Ishikawa (cell line): ENCODE measurements at regions not wholly inside any gene's neighbourhood (a gene's known extent, or its start where the extent isn't known, plus 50 kb on each side); places are given as distances from the start of the nearest gene placed in this dataset.

Source experiments
- CEBPB ChIP-seq: IDR thresholded peaks from 2 replicates; pipeline ENCODE4 v1.6.1; 2012
- CREB1 ChIP-seq: IDR thresholded peaks from 2 replicates; pipeline ENCODE4 v1.6.1; 2012; ENCODE audit warnings: low read depth
- EGR1 ChIP-seq: IDR thresholded peaks from 2 replicates; pipeline ENCODE4 v1.6.1; 2012
- EP300 ChIP-seq: IDR thresholded peaks from 2 replicates; pipeline ENCODE4 v1.6.1; 2012; ENCODE audit warnings: borderline replicate concordance
- FOXM1 ChIP-seq: IDR thresholded peaks from 2 replicates; pipeline ENCODE4 v1.6.1; 2012; ENCODE audit warnings: low read depth, borderline replicate concordance
- NFIC ChIP-seq: IDR thresholded peaks from 2 replicates; pipeline ENCODE4 v1.6.1; 2012
- RAD21 ChIP-seq: IDR thresholded peaks from 2 replicates; pipeline ENCODE4 v1.6.1; 2012; ENCODE audit warnings: low read depth
- REST ChIP-seq: IDR thresholded peaks from 2 replicates; pipeline ENCODE4 v1.6.1; 2012; ENCODE audit warnings: low read depth, mild to moderate bottlenecking
- TAF1 ChIP-seq: IDR thresholded peaks from 2 replicates; pipeline ENCODE4 v1.6.1; 2012; ENCODE audit warnings: low read depth, mild to moderate bottlenecking
- TCF12 ChIP-seq: IDR thresholded peaks from 2 replicates; pipeline ENCODE4 v1.6.1; 2012; ENCODE audit warnings: low read depth
- TEAD4 ChIP-seq: IDR thresholded peaks from 2 replicates; pipeline ENCODE4 v1.6.1; 2012
- YY1 ChIP-seq: IDR thresholded peaks from 2 replicates; pipeline ENCODE4 v1.6.1; 2012; ENCODE audit warnings: low read depth
- ZBTB7A ChIP-seq: IDR thresholded peaks from 2 replicates; pipeline ENCODE4 v1.6.1; 2012; ENCODE audit warnings: low read depth
- TF ChIP-seq, protein P1 (sequence below): IDR thresholded peaks from 2 replicates; pipeline ENCODE4 v1.6.1; 2012
- TF ChIP-seq, protein P2 (sequence below): IDR thresholded peaks from 2 replicates; pipeline ENCODE4 v1.6.1; 2012

DNA sequence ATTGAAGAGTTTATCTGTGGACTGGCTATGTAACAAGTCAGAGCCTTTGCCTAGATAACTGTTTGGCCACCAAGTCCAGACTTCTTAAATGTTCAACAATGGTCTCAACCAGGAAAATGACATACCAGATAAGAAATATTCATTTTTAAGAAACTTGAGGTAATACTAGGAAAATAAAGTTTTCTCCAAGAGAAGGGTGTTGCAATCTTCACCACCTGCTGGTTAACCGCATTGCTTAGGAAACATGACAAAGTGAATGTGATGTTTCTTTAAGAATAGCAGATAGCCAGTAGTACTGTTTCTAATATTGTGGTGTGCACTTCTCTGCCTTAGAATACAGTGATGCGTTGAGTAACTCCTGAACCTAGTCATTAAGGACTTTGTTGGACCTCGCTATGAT is 321.5 kb upstream of the CADM2 start:
- no peak for TF ChIP-seq FOXM1
- TF ChIP-seq CEBPB = 0 out of 2 replicates have a peak, but pooled peaks have one; percentile 21

GRCh38 chr3:84666468-84666867 is 292.3 kb upstream of the CADM2 start:
- no peak for TF ChIP-seq TCF12
- TF ChIP-seq EGR1 = no peak
- TF ChIP-seq YY1 = no peak

GRCh38 chr3:84679211-84679610 is 279.6 kb upstream of the CADM2 start:
- TF ChIP-seq CEBPB (no peak), NFIC (no peak), RAD21 (no peak), TEAD4 (no peak), EGR1 (no peak), EP300 (no peak), TCF12 (no peak), YY1 (no peak), ZBTB7A (no peak), REST (no peak)
- TF ChIP-seq, protein P1, sequence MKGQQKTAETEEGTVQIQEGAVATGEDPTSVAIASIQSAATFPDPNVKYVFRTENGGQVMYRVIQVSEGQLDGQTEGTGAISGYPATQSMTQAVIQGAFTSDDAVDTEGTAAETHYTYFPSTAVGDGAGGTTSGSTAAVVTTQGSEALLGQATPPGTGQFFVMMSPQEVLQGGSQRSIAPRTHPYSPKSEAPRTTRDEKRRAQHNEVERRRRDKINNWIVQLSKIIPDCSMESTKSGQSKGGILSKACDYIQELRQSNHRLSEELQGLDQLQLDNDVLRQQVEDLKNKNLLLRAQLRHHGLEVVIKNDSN = no peak
- TF ChIP-seq, protein P2, sequence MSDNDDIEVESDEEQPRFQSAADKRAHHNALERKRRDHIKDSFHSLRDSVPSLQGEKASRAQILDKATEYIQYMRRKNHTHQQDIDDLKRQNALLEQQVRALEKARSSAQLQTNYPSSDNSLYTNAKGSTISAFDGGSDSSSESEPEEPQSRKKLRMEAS = no peak

DNA sequence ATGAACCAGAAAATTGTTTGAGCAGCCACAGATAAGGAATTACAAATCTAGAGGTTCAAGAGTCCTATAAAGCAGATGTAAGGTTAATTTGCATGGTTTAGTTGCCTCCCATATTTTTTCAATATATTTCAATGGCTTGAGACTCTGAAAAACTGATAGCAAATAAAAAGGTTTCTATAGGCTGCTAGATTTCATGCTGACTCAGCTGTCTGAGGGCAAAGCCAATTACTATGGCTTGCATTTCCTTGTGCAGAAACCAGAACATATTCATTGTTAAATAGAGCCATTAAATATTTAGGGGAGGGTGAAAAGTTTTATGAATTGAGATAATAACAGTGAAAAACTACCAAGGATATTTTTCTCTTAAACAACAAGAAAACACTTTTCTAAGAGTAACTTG is 278.1 kb upstream of the CADM2 start:
- no peak for TF ChIP-seq EP300

GRCh38 chr3:84683493-84683892 is 275.3 kb upstream of the CADM2 start:
- TF ChIP-seq, protein P1 = no peak
- TF ChIP-seq EGR1 (no peak), TEAD4 (no peak), EP300 (no peak), TCF12 (no peak), REST (no peak), YY1 (no peak), TAF1 (no peak), RAD21 (no peak), NFIC (no peak), CEBPB (no peak), CREB1 (no peak), ZBTB7A (no peak), FOXM1 (no peak)
- TF ChIP-seq, protein P2 = no peak

DNA sequence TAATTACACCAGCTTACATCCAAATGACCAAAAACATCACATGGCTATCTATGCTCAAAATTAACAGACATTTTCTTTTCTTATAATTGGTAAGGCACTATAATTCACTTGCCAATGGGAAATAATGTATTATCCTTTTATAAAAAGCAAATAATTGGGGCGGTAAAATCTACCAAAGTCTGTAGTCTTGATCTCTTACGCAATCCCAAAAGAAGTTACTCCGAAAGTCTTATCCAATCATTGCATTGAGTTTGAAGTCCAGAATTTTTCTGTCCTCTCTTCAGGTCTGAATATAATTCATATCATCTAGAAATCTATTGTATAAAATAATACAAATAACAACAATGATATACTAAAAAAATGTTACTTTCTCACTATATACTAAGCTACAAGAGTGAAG is 273.3 kb upstream of the CADM2 start:
- no peak for TF ChIP-seq CEBPB
- TF ChIP-seq, protein P1 = no peak
- no peak for TF ChIP-seq YY1
- no peak for TF ChIP-seq EP300
- TF ChIP-seq CREB1 = no peak
- no peak for TF ChIP-seq TEAD4
- TF ChIP-seq REST = no peak
- no peak for TF ChIP-seq FOXM1
- TF ChIP-seq EGR1 = no peak
- TF ChIP-seq TCF12 = no peak
- TF ChIP-seq, protein P2 = no peak
- no peak for TF ChIP-seq ZBTB7A
